Uterus (tissue), 2 donors: ENCODE measurements at regions not wholly inside any gene's neighbourhood (a gene's known extent, or its start where the extent isn't known, plus 50 kb on each side); places are given as distances from the start of the nearest gene placed in this dataset.

ENCODE experiments used
- CTCF ChIP-seq, 4 experiments: fragments of 200-600 bp in 2 of 4; fragments of 450-650 bp in 2 of 4; sonication (generic) in 2 of 4; IDR thresholded peaks; one replicate each; pipeline ENCODE4 v1.5.1; 2016 to 2019; ENCODE audit warnings: antibody characterized with exemption in 4 of 4, mild to moderate bottlenecking in 2 of 4, moderate library complexity in 1 of 4
- POLR2A ChIP-seq, 2 donors: fragments of 450-650 bp; IDR thresholded peaks; one replicate each; pipeline ENCODE4 v1.6.1; 2016; ENCODE audit warnings: antibody characterized with exemption in 2 of 2, mild to moderate bottlenecking in 1 of 2, moderate library complexity in 1 of 2

GRCh38 chr6:114445846-114446245, 103.0 kb upstream of the HS3ST5 start:
- TF ChIP-seq POLR2A (IDR thresholded peaks at IDR 0.05) (no peak), CTCF (IDR thresholded peaks at IDR 0.05) (no peak)
